IMR-90 (cell line): ENCODE measurements at regions not wholly inside any gene's neighbourhood (a gene's known extent, or its start where the extent isn't known, plus 50 kb on each side); places are given as distances from the start of the nearest gene placed in this dataset.

ENCODE experiments used
- ATAC-seq: fragments of 200-7000 bp; cut with Tn5 transposase; 2 replicates; pipeline ENCODE4 v1.9.1; 2020; ENCODE audit warnings: low read depth, mild to moderate bottlenecking, moderate library complexity
- BruUV-seq: library from RNA; stranded (reverse); fragments of 400-500 nt; replicated peaks from 2 replicates; lab custom pipeline; 2021; lab: Mats Ljungman, UMichigan
- CTCF ChIA-PET: fragments of 300-600 bp; formaldehyde crosslinking; extraction: SDS; loops from one replicate; lab custom pipeline; 2021; ENCODE audit warnings: antibody characterized with exemption; lab: Yijun Ruan, JAX
- POLR2A ChIA-PET: fragments of 300-600 bp; sonication (Branson Sonifier 250); formaldehyde crosslinking; loops from one replicate; lab custom pipeline; 2022; ENCODE audit warnings: antibody characterized with exemption; ENCODE audit not compliant: unreplicated experiment; lab: Charles Lee
- DNase-seq: peaks from one replicate; pipeline ENCODE4 v3.0.0; 2013
- H2AFZ ChIP-seq: replicated peaks from 2 replicates; pipeline ENCODE3; 2013; ENCODE audit warnings: low read length, mild to moderate bottlenecking; ENCODE audit not compliant: poor library complexity
- H2AK5ac ChIP-seq: 2 replicates; pipeline ENCODE4 v1.6.1; 2013; ENCODE audit warnings: low read depth, low read length, inconsistent platforms
- H2AK9ac ChIP-seq: replicated peaks from 2 replicates; pipeline ENCODE3; 2013; ENCODE audit warnings: mild to moderate bottlenecking, low read depth, low read length, moderate library complexity; ENCODE audit not compliant: poor library complexity
- H2BK120ac ChIP-seq: 2 replicates; pipeline ENCODE4 v1.6.1; 2013; ENCODE audit warnings: low read depth, low read length, inconsistent platforms
- H2BK15ac ChIP-seq: 3 replicates; pipeline ENCODE4 v1.6.1; 2013; ENCODE audit warnings: low read depth, low read length, inconsistent platforms
- H2BK20ac ChIP-seq: 2 replicates; pipeline ENCODE4 v1.6.1; 2013; ENCODE audit warnings: low read depth, mild to moderate bottlenecking, inconsistent platforms, low read length, moderate library complexity
- H2BK5ac ChIP-seq: 2 replicates; pipeline ENCODE4 v1.6.1; 2013; ENCODE audit warnings: mild to moderate bottlenecking, low read depth, low read length, inconsistent platforms; ENCODE audit not compliant: poor library complexity, severe bottlenecking
- H3K14ac ChIP-seq: replicated peaks from 2 replicates; pipeline ENCODE4 v1.6.1; 2013; ENCODE audit warnings: low read depth, low read length, inconsistent platforms
- H3K18ac ChIP-seq: 2 replicates; pipeline ENCODE4 v1.6.1; 2013; ENCODE audit warnings: low read depth, low read length, control low read depth
- H3K23ac ChIP-seq: 2 replicates; pipeline ENCODE4 v1.6.1; 2013; ENCODE audit warnings: low read depth, low read length, inconsistent platforms
- H3K27ac ChIP-seq: 2 replicates; pipeline ENCODE4 v1.5.1; 2013; ENCODE audit warnings: mild to moderate bottlenecking, control low read depth, low read length; ENCODE audit not compliant: insufficient read depth
- H3K27me3 ChIP-seq: 2 replicates; pipeline ENCODE4 v1.6.1; 2013; ENCODE audit warnings: low read length; ENCODE audit not compliant: control insufficient read depth, insufficient read depth
- H3K36me3 ChIP-seq: 2 replicates; pipeline ENCODE4 v1.6.1; 2013; ENCODE audit warnings: low read length, mixed read lengths; ENCODE audit not compliant: control insufficient read depth, insufficient read depth
- H3K4ac ChIP-seq: 2 replicates; pipeline ENCODE4 v1.6.1; 2013; ENCODE audit warnings: low read depth, low read length, inconsistent platforms
- H3K4me1 ChIP-seq: 2 replicates; pipeline ENCODE4 v1.6.1; 2013; ENCODE audit warnings: low read length, mixed read lengths; ENCODE audit not compliant: control insufficient read depth, insufficient read depth
- H3K4me2 ChIP-seq: 2 replicates; pipeline ENCODE4 v1.6.1; 2013; ENCODE audit warnings: low read depth, mild to moderate bottlenecking, control low read depth, low read length, moderate library complexity
- H3K4me3 ChIP-seq: 2 replicates; pipeline ENCODE4 v1.5.1; 2013; ENCODE audit warnings: low read depth, mild to moderate bottlenecking, control low read depth, low read length, moderate library complexity; ENCODE audit not compliant: insufficient read depth
- H3K56ac ChIP-seq: 2 replicates; pipeline ENCODE4 v1.6.1; 2013; ENCODE audit warnings: low read length, inconsistent platforms; ENCODE audit not compliant: insufficient read depth; ENCODE audit errors: extremely low read depth
- H3K79me1 ChIP-seq, 2 experiments: 2 replicates each; pipeline ENCODE4 v1.6.1; 2013; ENCODE audit warnings: low read length in 2 of 2, inconsistent platforms in 1 of 2, low read depth in 1 of 2
- H3K9ac ChIP-seq: 2 replicates; pipeline ENCODE4 v1.6.1; 2013; ENCODE audit warnings: low read depth, low read length, control low read depth
- H3K9me1 ChIP-seq: 2 replicates; pipeline ENCODE4 v1.6.1; 2013; ENCODE audit warnings: low read length, inconsistent platforms; ENCODE audit not compliant: insufficient read depth
- H3K9me3 ChIP-seq: 2 replicates; pipeline ENCODE4 v1.6.1; 2013; ENCODE audit warnings: low read length; ENCODE audit not compliant: control insufficient read depth, insufficient read depth
- H4K20me1 ChIP-seq: 2 replicates; pipeline ENCODE4 v1.6.1; 2013; ENCODE audit warnings: low read length, inconsistent platforms; ENCODE audit not compliant: insufficient read depth
- H4K5ac ChIP-seq: 2 replicates; pipeline ENCODE4 v1.6.1; 2013; ENCODE audit warnings: mild to moderate bottlenecking, low read depth, low read length, control low read depth
- H4K8ac ChIP-seq, 2 experiments: 2 replicates each; pipeline ENCODE4 v1.6.1; 2013; ENCODE audit warnings: low read depth in 2 of 2, low read length in 2 of 2, control low read depth in 1 of 2, inconsistent platforms in 1 of 2
- H4K91ac ChIP-seq: 2 replicates; pipeline ENCODE4 v1.6.1; 2013; ENCODE audit warnings: low read depth, low read length, inconsistent platforms; ENCODE audit not compliant: insufficient read depth
- BHLHE40 ChIP-seq: fragments of 150-350 bp; IDR thresholded peaks from 2 replicates; pipeline ENCODE4 v1.6.1; 2016; ENCODE audit warnings: mild to moderate bottlenecking, low read depth, low read length
- CEBPB ChIP-seq: IDR thresholded peaks from 2 replicates; pipeline ENCODE4 v1.6.1; 2012; ENCODE audit warnings: low read depth, low read length, improper control_type of control experiment
- CHD1 ChIP-seq: IDR thresholded peaks from 2 replicates; pipeline ENCODE4 v1.6.1; 2012; ENCODE audit warnings: low read depth, low read length, improper control_type of control experiment
- ELK1 ChIP-seq: fragments of 150-350 bp; IDR thresholded peaks from 2 replicates; pipeline ENCODE4 v1.6.1; 2016; ENCODE audit warnings: low read depth, mild to moderate bottlenecking, low read length, moderate library complexity, borderline replicate concordance
- FOS ChIP-seq: fragments of 150-350 bp; IDR thresholded peaks from 2 replicates; pipeline ENCODE4 v1.6.1; 2016; ENCODE audit warnings: low read depth, low read length
- MAFK ChIP-seq: IDR thresholded peaks from 2 replicates; pipeline ENCODE4 v1.6.1; 2012; ENCODE audit warnings: low read depth, low read length, improper control_type of control experiment
- MAZ ChIP-seq: IDR thresholded peaks from 2 replicates; pipeline ENCODE4 v1.6.1; 2012; ENCODE audit warnings: low read depth, mild to moderate bottlenecking, low read length, improper control_type of control experiment, moderate library complexity, borderline replicate concordance
- MXI1 ChIP-seq: IDR thresholded peaks from 2 replicates; pipeline ENCODE4 v1.6.1; 2012; ENCODE audit warnings: low read depth, mild to moderate bottlenecking, low read length, moderate library complexity, borderline replicate concordance
- NFE2L2 ChIP-seq: fragments of 150-350 bp; IDR thresholded peaks from 2 replicates; pipeline ENCODE4 v1.6.1; 2016; ENCODE audit warnings: low read depth, mild to moderate bottlenecking, low read length
- POLR2A ChIP-seq: IDR thresholded peaks from 2 replicates; pipeline ENCODE4 v1.6.1; 2012; ENCODE audit warnings: mild to moderate bottlenecking, low read depth, low read length
- RAD21 ChIP-seq: IDR thresholded peaks from 2 replicates; pipeline ENCODE4 v1.6.1; 2012; ENCODE audit warnings: low read length, improper control_type of control experiment
- RCOR1 ChIP-seq: IDR thresholded peaks from 2 replicates; pipeline ENCODE4 v1.6.1; 2012; ENCODE audit warnings: mild to moderate bottlenecking, low read length, improper control_type of control experiment; ENCODE audit not compliant: insufficient replicate concordance
- RFX5 ChIP-seq: IDR thresholded peaks from 2 replicates; pipeline ENCODE4 v1.8.0; 2012; ENCODE audit warnings: low read depth, mild to moderate bottlenecking, low read length, moderate library complexity
- SMC3 ChIP-seq: fragments of 150-350 bp; IDR thresholded peaks from 2 replicates; pipeline ENCODE4 v1.6.1; 2016; ENCODE audit warnings: low read depth, mild to moderate bottlenecking, antibody characterized with exemption, low read length, moderate library complexity
- USF2 ChIP-seq: fragments of 150-350 bp; IDR thresholded peaks from 2 replicates; pipeline ENCODE4 v1.6.1; 2017; ENCODE audit warnings: mild to moderate bottlenecking, antibody characterized with exemption, low read length, low read depth
- WGBS, 2 experiments: methylation state at CpG; one replicate each; pipeline versions ENCODE4 v1.1.5 to v1.1.7; 2013; ENCODE audit warnings: missing lambda C conversion rate in 2 of 2; ENCODE audit not compliant: insufficient read length in 1 of 2; ENCODE audit errors: extremely low coverage in 2 of 2; 5-methylcytosine and 5-hydroxymethylcytosine counted together
- dilution Hi-C: fragments of 300-500 bp; cut with HindIII; formaldehyde crosslinking; loops from one replicate; pipeline ENCODE4 v1.14.3; 2018; ENCODE audit warnings: low sequenced_read_pairs; ENCODE audit not compliant: unreplicated experiment
- in situ Hi-C: fragments of 300-500 bp; cut with MboI; formaldehyde crosslinking; loops from 3 replicates; pipeline ENCODE4 v1.14.3; 2019; ENCODE audit warnings: low sequenced_read_pairs, inconsistent platforms, mixed read lengths
- intact Hi-C: fragments of 100-400 bp; cut with micrococcal nuclease; formaldehyde crosslinking; loops from 2 replicates; pipeline ENCODE4 v1.10.0; 2022
- TF ChIP-seq, protein P1 (sequence below): conservative IDR thresholded peaks from 2 replicates; pipeline ENCODE4 v1.5.1; 2012; ENCODE audit warnings: mild to moderate bottlenecking, low read depth, low read length, improper control_type of control experiment

DNA sequence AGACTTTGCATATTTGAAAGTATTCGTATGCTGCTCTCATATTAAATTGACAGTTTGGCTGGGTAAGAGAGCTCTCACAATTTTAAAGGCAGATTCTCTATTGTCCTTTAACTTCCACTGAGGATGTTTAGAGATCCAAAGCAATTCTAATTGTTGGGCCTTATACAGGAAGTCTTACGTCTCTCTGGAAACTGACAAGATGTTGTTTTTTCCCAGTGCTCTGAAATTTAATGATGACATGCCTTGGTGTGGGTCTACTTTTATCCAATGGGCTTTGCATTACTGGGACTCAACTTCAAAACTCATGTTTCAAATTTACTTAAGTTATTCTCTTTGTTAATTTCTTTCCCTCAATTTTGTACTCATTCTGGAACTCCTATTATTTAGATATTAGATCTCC is 191.5 kb downstream of the SNX18 start:
- no peaks in the 10 kb centered on the region for H3K27me3 ChIP-seq
- no peak overlapping the region for H3K4ac ChIP-seq
- in situ Hi-C loops: no loop called here
- H3K9ac ChIP-seq: no peak overlapping the region
- H2AFZ ChIP-seq: no peak overlapping the region
- no peak overlapping the region for H3K4me2 ChIP-seq
- H2BK15ac ChIP-seq: no peak overlapping the region
- H3K23ac ChIP-seq: no peak overlapping the region
- H2AK9ac ChIP-seq: no peak overlapping the region
- no peak overlapping the region for H3K14ac ChIP-seq
- TF ChIP-seq, protein P1, sequence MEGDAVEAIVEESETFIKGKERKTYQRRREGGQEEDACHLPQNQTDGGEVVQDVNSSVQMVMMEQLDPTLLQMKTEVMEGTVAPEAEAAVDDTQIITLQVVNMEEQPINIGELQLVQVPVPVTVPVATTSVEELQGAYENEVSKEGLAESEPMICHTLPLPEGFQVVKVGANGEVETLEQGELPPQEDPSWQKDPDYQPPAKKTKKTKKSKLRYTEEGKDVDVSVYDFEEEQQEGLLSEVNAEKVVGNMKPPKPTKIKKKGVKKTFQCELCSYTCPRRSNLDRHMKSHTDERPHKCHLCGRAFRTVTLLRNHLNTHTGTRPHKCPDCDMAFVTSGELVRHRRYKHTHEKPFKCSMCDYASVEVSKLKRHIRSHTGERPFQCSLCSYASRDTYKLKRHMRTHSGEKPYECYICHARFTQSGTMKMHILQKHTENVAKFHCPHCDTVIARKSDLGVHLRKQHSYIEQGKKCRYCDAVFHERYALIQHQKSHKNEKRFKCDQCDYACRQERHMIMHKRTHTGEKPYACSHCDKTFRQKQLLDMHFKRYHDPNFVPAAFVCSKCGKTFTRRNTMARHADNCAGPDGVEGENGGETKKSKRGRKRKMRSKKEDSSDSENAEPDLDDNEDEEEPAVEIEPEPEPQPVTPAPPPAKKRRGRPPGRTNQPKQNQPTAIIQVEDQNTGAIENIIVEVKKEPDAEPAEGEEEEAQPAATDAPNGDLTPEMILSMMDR: no peak
- TF ChIP-seq MAFK (no peak), MXI1 (no peak), FOS (no peak), RCOR1 (no peak), BHLHE40 (no peak), ELK1 (no peak), CEBPB (no peak), POLR2A (no peak), RFX5 (no peak), RAD21 (no peak), USF2 (no peak), CHD1 (no peak), MAZ (no peak), SMC3 (no peak), NFE2L2 (no peak)
- DNase-seq (no peak), ATAC-seq (no peak)
- CTCF ChIA-PET: no interaction called here
- H4K20me1 ChIP-seq: no peaks in the 10 kb centered on the region
- no peak overlapping the region for H3K18ac ChIP-seq
- H3K4me1 ChIP-seq: peaks cover 5% of the 10 kb centered on the region; the same call in 1 of the 2 replicates
- no peak overlapping the region for H3K4me3 ChIP-seq
- no peak overlapping the region for H2BK5ac ChIP-seq
- WGBS, 2 experiments: no CpG with 5 or more reads among the region's 2 CpGs
- POLR2A ChIA-PET: interaction anchor here (0.6 kb wide), 1 partner anchor 1614 kb away, joined by 3 read pairs; no protein-coding TSS in a partner anchor
- no peak overlapping the region for H2AK5ac ChIP-seq
- H3K56ac ChIP-seq: no peak overlapping the region
- H4K8ac ChIP-seq: no peak overlapping the region
- H2BK20ac ChIP-seq: peak overlapping the region; percentile 11; the same call in 1 of the 2 replicates
- intact Hi-C loops: no loop called here
- 0 out of 2 replicates have a peak, but pooled peaks cover 4% of the 10 kb centered on the region for H3K9me1 ChIP-seq
- H3K27ac ChIP-seq: no peak overlapping the region
- no TSS peak for BruUV-seq
- dilution Hi-C loops: no loop called here
- no peaks in the 10 kb centered on the region for H3K36me3 ChIP-seq
- H4K91ac ChIP-seq: no peak overlapping the region
- H3K79me1 ChIP-seq: no peaks in the 10 kb centered on the region; a peak in 1 of 4 replicates
- no peak overlapping the region for H2BK120ac ChIP-seq
- no peak overlapping the region for H4K5ac ChIP-seq
- no peaks in the 10 kb centered on the region for H3K9me3 ChIP-seq
